Amniotic epithelial cell (primary cell): ENCODE measurements at regions not wholly inside any gene's neighbourhood (a gene's known extent, or its start where the extent isn't known, plus 50 kb on each side); places are given as distances from the start of the nearest gene placed in this dataset.
"Not testable (repeated sequence)": the region's sequence is repeated elsewhere in the genome, so short reads cannot be mapped to it uniquely, and the experiment has no call there.

Experiments
- DNase-seq: peaks from one replicate; pipeline ENCODE4 v3.0.0-alpha.2; 2010; ENCODE audit warnings: low read depth

- DNase-seq = no peak
Measured at GRCh38 chr2:72078773-72079172, 68.9 kb downstream of the CYP26B1 start.

GRCh38 chr2:72077702-72078169 lies 69.9 kb downstream of the CYP26B1 start:
- DNase-seq = no peak

- not testable (repeated sequence) for DNase-seq
Measured at GRCh38 chr2:72073373-72073772, 74.3 kb downstream of the CYP26B1 start.

- not testable (repeated sequence) for DNase-seq
Measured at GRCh38 chr2:72064197-72064596, 83.5 kb downstream of the CYP26B1 start.

- DNase-seq = no peak
Measured at GRCh38 chr2:72062336-72062735, 85.3 kb downstream of the CYP26B1 start.

GRCh38 chr2:72057308-72057707 lies 90.4 kb downstream of the CYP26B1 start:
- DNase-seq = no peak

GRCh38 chr2:72051971-72052505 lies 95.6 kb downstream of the CYP26B1 start:
- no peak for DNase-seq

GRCh38 chr2:72051204-72051603 lies 96.5 kb downstream of the CYP26B1 start:
- DNase-seq = no peak

- DNase-seq = no peak
Measured at GRCh38 chr2:72050734-72051133, 96.9 kb downstream of the CYP26B1 start.

- no peak for DNase-seq
Measured at GRCh38 chr2:72048881-72049477, 98.7 kb downstream of the CYP26B1 start.

GRCh38 chr2:72043985-72044384 lies 103.7 kb downstream of the CYP26B1 start:
- DNase-seq = no peak

- DNase-seq = no peak
Measured at GRCh38 chr2:72041638-72042111, 106.0 kb downstream of the CYP26B1 start.

GRCh38 chr2:72040629-72041571 lies 106.8 kb downstream of the CYP26B1 start:
- DNase-seq = no peak

GRCh38 chr2:72038524-72038923 lies 109.1 kb downstream of the CYP26B1 start:
- no peak for DNase-seq

GRCh38 chr2:72037261-72037666 lies 110.4 kb downstream of the CYP26B1 start:
- DNase-seq = no peak

- DNase-seq = no peak
Measured at GRCh38 chr2:72036595-72036994, 111.1 kb downstream of the CYP26B1 start.

- no peak for DNase-seq
Measured at GRCh38 chr2:72036173-72036545, 111.5 kb downstream of the CYP26B1 start.

GRCh38 chr2:72035518-72036172 lies 112.0 kb downstream of the CYP26B1 start:
- DNase-seq = no peak

- DNase-seq = no peak
Measured at GRCh38 chr2:72034353-72035095, 113.1 kb downstream of the CYP26B1 start.

- DNase-seq = no peak
Measured at GRCh38 chr2:72033636-72034035, 114.0 kb downstream of the CYP26B1 start.

- DNase-seq = no peak
Measured at GRCh38 chr2:72032481-72033041, 115.1 kb downstream of the CYP26B1 start.
